HEK293 (cell line): ENCODE measurements at regions not wholly inside any gene's neighbourhood (a gene's known extent, or its start where the extent isn't known, plus 50 kb on each side); places are given as distances from the start of the nearest gene placed in this dataset.

Source experiments
- CTCF ChIP-seq: fragments of 450-650 bp; formaldehyde crosslinking; IDR thresholded peaks from 2 replicates; pipeline ENCODE4 v1.5.1; 2016; ENCODE audit warnings: missing biosample characterization, missing genetic modification characterization
- GLI4 ChIP-seq: fragments of 450-650 bp; formaldehyde crosslinking; IDR thresholded peaks from 2 replicates; pipeline ENCODE4 v1.5.1; 2016; ENCODE audit warnings: missing biosample characterization, missing genetic modification characterization
- REST ChIP-seq: fragments of 450-650 bp; formaldehyde crosslinking; IDR thresholded peaks from 2 replicates; pipeline ENCODE4 v1.5.1; 2016; ENCODE audit warnings: missing biosample characterization, missing genetic modification characterization
- ZNF341 ChIP-seq: fragments of 450-650 bp; formaldehyde crosslinking; IDR thresholded peaks from 2 replicates; pipeline ENCODE4; 2016; ENCODE audit warnings: low read depth, missing biosample characterization, missing genetic modification characterization
- ZNF571 ChIP-seq: fragments of 450-650 bp; formaldehyde crosslinking; IDR thresholded peaks from 2 replicates; pipeline ENCODE4 v1.5.0; 2017; ENCODE audit warnings: missing biosample characterization, missing genetic modification characterization
- ZNF785 ChIP-seq: fragments of 450-650 bp; formaldehyde crosslinking; IDR thresholded peaks from 2 replicates; pipeline ENCODE4 v1.5.1; 2016; ENCODE audit warnings: missing biosample characterization, missing genetic modification characterization

- TF ChIP-seq CTCF (tag by site-specific recombination): no peak
- TF ChIP-seq ZNF785 (tag by site-specific recombination): no peak
- TF ChIP-seq ZNF571: no peak
- no peak for TF ChIP-seq ZNF341 (tag by site-specific recombination)
- TF ChIP-seq GLI4: no peak
- no peak for TF ChIP-seq REST (tag by site-specific recombination)
Measured at GRCh38 chr10:55873485-55873884, 487.6 kb downstream of the ZWINT start.
